ENCODE measurements at regions not wholly inside any gene's neighbourhood (a gene's known extent, or its start where the extent isn't known, plus 50 kb on each side); places are given as distances from the start of the nearest gene placed in this dataset.
"Not testable (repeated sequence)": the region's sequence is repeated elsewhere in the genome, so short reads cannot be mapped to it uniquely, and the experiment has no call there.

- DNase-seq; H3K27ac Mint-ChIP-seq; H3K27me3 Mint-ChIP-seq (ENCODE audit: low read depth); H3K36me3 Mint-ChIP-seq (ENCODE audit: low read depth); CTCF ChIA-PET; H3K9me3 Mint-ChIP-seq (ENCODE audit: insufficient read depth); H3K4me3 Mint-ChIP-seq; POLR2A ChIA-PET; H3K4me1 Mint-ChIP-seq (ENCODE audit: low read depth); ATAC-seq: not testable (repeated sequence)
These were observed 158.0 kb downstream of the CRPPA start for GRCh38 chr7:16263377-16263776.

GRCh38 chr7:16261654-16262053, 159.7 kb downstream of the CRPPA start:
- Mint-ChIP-seq H3K4me1 (ENCODE audit: low read depth) (no peaks in the 10 kb centered on the region), H3K36me3 (ENCODE audit: low read depth) (no peaks in the 10 kb centered on the region), H3K27ac (no peak overlapping the region), H3K9me3 (ENCODE audit: insufficient read depth) (no peaks in the 10 kb centered on the region), H3K4me3 (no peak overlapping the region), H3K27me3 (ENCODE audit: low read depth) (no peaks in the 10 kb centered on the region)
- DNase-seq (no peak), ATAC-seq (no peak)
- CTCF ChIA-PET: no interaction called here
- POLR2A ChIA-PET: no interaction called here

GRCh38 chr7:16261100-16261499, 160.2 kb downstream of the CRPPA start:
- POLR2A ChIA-PET: no interaction called here
- CTCF ChIA-PET: no interaction called here
- no peak overlapping the region for H3K27ac Mint-ChIP-seq
- no peaks in the 10 kb centered on the region for H3K27me3 Mint-ChIP-seq (ENCODE audit: low read depth)
- H3K36me3 Mint-ChIP-seq (ENCODE audit: low read depth): no peaks in the 10 kb centered on the region
- H3K9me3 Mint-ChIP-seq (ENCODE audit: insufficient read depth): peaks cover under 1% of the 10 kb centered on the region
- H3K4me3 Mint-ChIP-seq: no peak overlapping the region
- no peak for DNase-seq
- no peaks in the 10 kb centered on the region for H3K4me1 Mint-ChIP-seq (ENCODE audit: low read depth)
- ATAC-seq: no peak

DNA sequence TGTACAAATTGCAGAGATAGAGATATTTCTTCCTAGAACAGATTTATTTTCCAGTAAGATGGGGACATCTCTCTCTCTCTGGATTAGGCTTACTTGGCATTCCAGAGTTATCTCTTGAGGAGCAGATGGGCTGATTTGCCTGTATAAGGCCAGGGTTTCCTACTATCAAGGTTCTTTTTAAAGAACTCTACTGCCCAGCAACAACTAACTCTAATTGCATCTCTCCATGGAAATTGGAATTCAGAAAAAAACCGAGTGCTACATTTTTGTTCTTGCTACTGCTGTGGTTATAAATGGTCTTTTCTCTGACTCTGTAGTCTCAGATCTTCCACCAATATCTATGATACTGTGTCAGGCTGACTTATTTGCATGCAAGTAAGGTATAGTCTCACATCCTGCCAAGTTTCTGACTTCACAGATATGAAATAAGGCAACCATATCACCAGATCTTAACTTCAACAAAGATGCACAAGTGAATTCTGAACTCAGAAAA, 161.1 kb downstream of the CRPPA start:
- H3K27ac Mint-ChIP-seq: no peak overlapping the region
- H3K9me3 Mint-ChIP-seq (ENCODE audit: insufficient read depth): peaks cover 5% of the 10 kb centered on the region
- H3K27me3 Mint-ChIP-seq (ENCODE audit: low read depth): no peaks in the 10 kb centered on the region
- H3K36me3 Mint-ChIP-seq (ENCODE audit: low read depth): no peaks in the 10 kb centered on the region
- DNase-seq (no peak), ATAC-seq (no peak)
- CTCF ChIA-PET: no interaction called here
- no peaks in the 10 kb centered on the region for H3K4me1 Mint-ChIP-seq (ENCODE audit: low read depth)
- H3K4me3 Mint-ChIP-seq: no peak overlapping the region
- POLR2A ChIA-PET: no interaction called here

DNA sequence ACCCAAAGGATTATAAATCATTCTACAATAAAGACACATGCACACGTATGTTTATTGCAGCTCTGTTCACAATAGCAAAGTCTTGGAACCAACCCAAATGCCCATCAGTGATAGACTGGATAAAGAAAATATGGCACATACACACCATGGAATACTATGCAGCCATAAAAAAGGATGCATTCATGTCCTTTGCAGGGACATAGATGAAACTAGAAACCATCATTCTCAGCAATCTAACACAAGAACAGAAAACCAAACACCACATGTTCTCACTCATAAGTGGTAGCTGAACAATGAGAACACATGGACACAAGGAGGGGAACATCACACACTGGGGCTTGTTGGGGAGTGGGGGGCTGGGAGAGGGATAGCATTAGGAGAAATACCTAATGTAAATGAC, 164.9 kb downstream of the CRPPA start:
- H3K4me1 Mint-ChIP-seq (ENCODE audit: low read depth); H3K27me3 Mint-ChIP-seq (ENCODE audit: low read depth); POLR2A ChIA-PET; ATAC-seq; H3K4me3 Mint-ChIP-seq; H3K27ac Mint-ChIP-seq; H3K9me3 Mint-ChIP-seq (ENCODE audit: insufficient read depth); DNase-seq; H3K36me3 Mint-ChIP-seq (ENCODE audit: low read depth); CTCF ChIA-PET: not testable (repeated sequence)

GRCh38 chr7:16255952-16256351, 165.4 kb downstream of the CRPPA start:
- H3K36me3 Mint-ChIP-seq (ENCODE audit: low read depth); H3K4me1 Mint-ChIP-seq (ENCODE audit: low read depth); POLR2A ChIA-PET: not testable (repeated sequence)

DNA sequence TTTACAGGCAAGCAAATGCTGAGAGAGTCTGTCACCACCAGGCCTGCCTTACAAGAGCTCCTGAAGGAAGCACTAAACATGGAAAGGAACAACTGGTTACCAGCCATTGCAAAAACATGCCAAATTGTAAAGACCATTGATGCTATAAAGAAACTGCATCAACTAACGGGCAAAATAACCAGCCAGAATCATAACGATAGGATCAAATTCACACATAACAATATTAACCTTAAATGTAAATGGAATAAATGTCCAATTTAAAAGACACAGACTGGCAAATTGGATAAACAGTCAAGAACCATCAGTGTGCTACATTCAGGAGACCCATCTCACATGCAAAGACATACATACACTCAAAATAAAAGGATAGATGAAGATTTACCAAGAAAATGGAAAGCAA, 170.7 kb downstream of the CRPPA start:
- H3K4me3 Mint-ChIP-seq; CTCF ChIA-PET; H3K27me3 Mint-ChIP-seq (ENCODE audit: low read depth); POLR2A ChIA-PET; DNase-seq; H3K27ac Mint-ChIP-seq; H3K36me3 Mint-ChIP-seq (ENCODE audit: low read depth); ATAC-seq; H3K9me3 Mint-ChIP-seq (ENCODE audit: insufficient read depth); H3K4me1 Mint-ChIP-seq (ENCODE audit: low read depth): not testable (repeated sequence)

More at GRCh38 chr7:16255952-16256351, 165.4 kb downstream of the CRPPA start:
- H3K4me3 Mint-ChIP-seq; H3K9me3 Mint-ChIP-seq (ENCODE audit: insufficient read depth); CTCF ChIA-PET; ATAC-seq; H3K27ac Mint-ChIP-seq; H3K27me3 Mint-ChIP-seq (ENCODE audit: low read depth); DNase-seq: not testable (repeated sequence)

- POLR2A ChIA-PET; H3K4me3 Mint-ChIP-seq; CTCF ChIA-PET; H3K36me3 Mint-ChIP-seq (ENCODE audit: low read depth); DNase-seq; H3K27ac Mint-ChIP-seq; H3K9me3 Mint-ChIP-seq (ENCODE audit: insufficient read depth); H3K27me3 Mint-ChIP-seq (ENCODE audit: low read depth); ATAC-seq; H3K4me1 Mint-ChIP-seq (ENCODE audit: low read depth): not testable (repeated sequence)
These were observed 172.1 kb downstream of the CRPPA start for GRCh38 chr7:16249204-16249603.

GRCh38 chr7:16248556-16248955, 172.8 kb downstream of the CRPPA start:
- H3K27me3 Mint-ChIP-seq (ENCODE audit: low read depth); DNase-seq; H3K36me3 Mint-ChIP-seq (ENCODE audit: low read depth); H3K4me3 Mint-ChIP-seq; H3K27ac Mint-ChIP-seq; ATAC-seq; H3K9me3 Mint-ChIP-seq (ENCODE audit: insufficient read depth); POLR2A ChIA-PET; CTCF ChIA-PET; H3K4me1 Mint-ChIP-seq (ENCODE audit: low read depth): not testable (repeated sequence)

GRCh38 chr7:16244469-16244868, 176.9 kb downstream of the CRPPA start:
- CTCF ChIA-PET: no interaction called here
- no peaks in the 10 kb centered on the region for H3K9me3 Mint-ChIP-seq (ENCODE audit: insufficient read depth)

DNA sequence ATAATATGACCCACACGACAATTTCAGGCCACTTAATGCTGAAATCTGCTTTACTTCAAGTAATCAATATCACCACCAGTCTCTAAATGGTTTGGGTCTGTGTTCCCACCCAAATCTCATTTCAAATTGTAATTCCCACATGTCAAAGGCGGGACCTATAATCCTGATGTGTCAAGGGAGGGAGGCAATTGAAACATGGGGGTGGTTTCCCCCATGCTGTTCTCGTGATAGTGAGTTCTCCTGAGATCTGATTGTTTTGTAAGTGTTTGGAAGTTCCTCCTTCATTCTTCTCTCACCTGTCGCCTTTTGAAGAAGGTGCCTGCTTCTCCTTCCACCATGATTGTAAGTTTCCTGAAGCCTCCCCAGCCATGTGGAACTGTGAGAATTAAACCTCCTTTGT, 178.4 kb downstream of the CRPPA start:
- no peak for DNase-seq
- no peaks in the 10 kb centered on the region for H3K36me3 Mint-ChIP-seq (ENCODE audit: low read depth)
- H3K27ac Mint-ChIP-seq: no peak overlapping the region
- CTCF ChIA-PET: no interaction called here
- no peak for ATAC-seq
- H3K27me3 Mint-ChIP-seq (ENCODE audit: low read depth): no peaks in the 10 kb centered on the region
- POLR2A ChIA-PET: no interaction called here
- H3K4me1 Mint-ChIP-seq (ENCODE audit: low read depth): no peaks in the 10 kb centered on the region
- H3K9me3 Mint-ChIP-seq (ENCODE audit: insufficient read depth): no peaks in the 10 kb centered on the region
- no peak overlapping the region for H3K4me3 Mint-ChIP-seq

More at GRCh38 chr7:16244469-16244868, 176.9 kb downstream of the CRPPA start:
- H3K27me3 Mint-ChIP-seq (ENCODE audit: low read depth): no peaks in the 10 kb centered on the region
- no peak overlapping the region for H3K4me3 Mint-ChIP-seq
- no peak overlapping the region for H3K27ac Mint-ChIP-seq
- POLR2A ChIA-PET: no interaction called here
- ATAC-seq (no peak), DNase-seq (no peak)
- H3K4me1 Mint-ChIP-seq (ENCODE audit: low read depth): no peaks in the 10 kb centered on the region
- no peaks in the 10 kb centered on the region for H3K36me3 Mint-ChIP-seq (ENCODE audit: low read depth)

DNA sequence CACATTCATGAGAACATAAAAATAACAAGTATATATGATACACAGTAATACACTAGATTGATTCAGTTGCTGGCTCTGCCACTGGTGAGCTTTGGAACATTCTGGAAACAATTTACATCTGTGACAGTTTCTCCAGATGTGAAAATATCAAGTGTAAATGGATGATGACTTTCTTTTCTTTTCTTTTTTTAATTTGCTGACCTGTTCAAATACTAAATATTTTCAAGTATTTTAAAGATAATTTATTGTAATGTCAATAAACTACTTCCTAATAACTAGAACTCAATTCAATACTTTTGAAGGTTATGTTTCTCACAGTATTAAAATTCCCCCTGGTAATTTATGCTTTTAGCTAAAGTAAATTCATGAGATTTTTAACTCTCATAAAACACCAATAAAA, 180.3 kb downstream of the CRPPA start:
- no peaks in the 10 kb centered on the region for H3K9me3 Mint-ChIP-seq (ENCODE audit: insufficient read depth)
- ChIA-PET CTCF (no interaction called here), POLR2A (no interaction called here)
- no peaks in the 10 kb centered on the region for H3K4me1 Mint-ChIP-seq (ENCODE audit: low read depth)
- H3K4me3 Mint-ChIP-seq: no peak overlapping the region
- DNase-seq (no peak), ATAC-seq (no peak)
- H3K27ac Mint-ChIP-seq: no peak overlapping the region
- H3K36me3 Mint-ChIP-seq (ENCODE audit: low read depth): no peaks in the 10 kb centered on the region
- H3K27me3 Mint-ChIP-seq (ENCODE audit: low read depth): no peaks in the 10 kb centered on the region

GRCh38 chr7:16236381-16236780, 185.0 kb downstream of the CRPPA start:
- no peak overlapping the region for H3K4me3 Mint-ChIP-seq
- no peak overlapping the region for H3K27ac Mint-ChIP-seq
- no peaks in the 10 kb centered on the region for H3K4me1 Mint-ChIP-seq (ENCODE audit: low read depth)
- ATAC-seq: no peak
- peaks cover 11% of the 10 kb centered on the region for H3K9me3 Mint-ChIP-seq (ENCODE audit: insufficient read depth)
- POLR2A ChIA-PET: no interaction called here
- no peaks in the 10 kb centered on the region for H3K27me3 Mint-ChIP-seq (ENCODE audit: low read depth)
- no peak for DNase-seq
- CTCF ChIA-PET: no interaction called here
- H3K36me3 Mint-ChIP-seq (ENCODE audit: low read depth): no peaks in the 10 kb centered on the region

Data from activated CD8-positive, alpha-beta T cell treated with anti-CD3 and anti-CD28 coated beads, Interleukin-2, amount 10 ng/mL, durations not matched to agents 7 days and 5 days (primary cell).